ENCODE measurements at regions not wholly inside any gene's neighbourhood (a gene's known extent, or its start where the extent isn't known, plus 50 kb on each side); places are given as distances from the start of the nearest gene placed in this dataset.

GRCh38 chr4:151993521-151993920 is 232.7 kb upstream of the GATB start:
- no peaks in the 10 kb centered on the region for H3K4me1 ChIP-seq (ENCODE audit: control insufficient read depth, insufficient read depth, low read length)

GRCh38 chr4:151992332-151993154 is 231.7 kb upstream of the GATB start:
- no peak for DNase-seq
- no peaks in the 10 kb centered on the region for H3K27me3 ChIP-seq (ENCODE audit: control insufficient read depth, insufficient read depth, low read length)
- WGBS (ENCODE audit: insufficient coverage, low lambda C conversion rate) = no CpG with 5 or more reads among the region's 5 CpGs

More at GRCh38 chr4:151993521-151993920, 232.7 kb upstream of the GATB start:
- H3K27ac ChIP-seq (ENCODE audit: low read length) = no peak overlapping the region
- no peak overlapping the region for H3K4me3 ChIP-seq (ENCODE audit: low read length)
- peak in 1 of 2 donors; percentile 12 for DNase-seq
- no peaks in the 10 kb centered on the region for H3K9me3 ChIP-seq (ENCODE audit: control insufficient read depth, low read depth, low read length)
- no peaks in the 10 kb centered on the region for H3K36me3 ChIP-seq (ENCODE audit: control insufficient read depth, insufficient read depth, low read length)
- 44% methylated on average over 3 of the region's 8 CpGs for WGBS (ENCODE audit: insufficient coverage, low lambda C conversion rate)
- H3K27me3 ChIP-seq (ENCODE audit: control insufficient read depth, insufficient read depth, low read length) = no peaks in the 10 kb centered on the region

GRCh38 chr4:151991884-151992167 is 231.0 kb upstream of the GATB start:
- Histone ChIP-seq H3K27ac (ENCODE audit: low read length) (no peak overlapping the region), H3K36me3 (ENCODE audit: control insufficient read depth, insufficient read depth, low read length) (no peaks in the 10 kb centered on the region), H3K4me3 (ENCODE audit: low read length) (no peak overlapping the region), H3K9me3 (ENCODE audit: control insufficient read depth, low read depth, low read length) (no peaks in the 10 kb centered on the region), H3K27me3 (ENCODE audit: control insufficient read depth, insufficient read depth, low read length) (no peaks in the 10 kb centered on the region), H3K4me1 (ENCODE audit: control insufficient read depth, insufficient read depth, low read length) (no peaks in the 10 kb centered on the region)
- WGBS (ENCODE audit: insufficient coverage, low lambda C conversion rate) = 57% methylated on average over 1 of the region's 2 CpGs
- no peak for DNase-seq

More at GRCh38 chr4:151992332-151993154, 231.7 kb upstream of the GATB start:
- Histone ChIP-seq H3K9me3 (ENCODE audit: control insufficient read depth, low read depth, low read length) (no peaks in the 10 kb centered on the region), H3K4me3 (ENCODE audit: low read length) (no peak overlapping the region), H3K4me1 (ENCODE audit: control insufficient read depth, insufficient read depth, low read length) (no peaks in the 10 kb centered on the region), H3K36me3 (ENCODE audit: control insufficient read depth, insufficient read depth, low read length) (no peaks in the 10 kb centered on the region), H3K27ac (ENCODE audit: low read length) (no peak overlapping the region)

- H3K9me3 ChIP-seq (ENCODE audit: control insufficient read depth, low read depth, low read length) = no peaks in the 10 kb centered on the region
Measured at GRCh38 chr4:151991001-151991883, 230.4 kb upstream of the GATB start.

GRCh38 chr4:151990201-151990600 is 229.4 kb upstream of the GATB start:
- Histone ChIP-seq H3K4me1 (ENCODE audit: control insufficient read depth, insufficient read depth, low read length) (no peaks in the 10 kb centered on the region), H3K27ac (ENCODE audit: low read length) (no peak overlapping the region), H3K27me3 (ENCODE audit: control insufficient read depth, insufficient read depth, low read length) (no peaks in the 10 kb centered on the region), H3K36me3 (ENCODE audit: control insufficient read depth, insufficient read depth, low read length) (no peaks in the 10 kb centered on the region), H3K4me3 (ENCODE audit: low read length) (no peak overlapping the region), H3K9me3 (ENCODE audit: control insufficient read depth, low read depth, low read length) (no peaks in the 10 kb centered on the region)
- WGBS (ENCODE audit: insufficient coverage, low lambda C conversion rate) = no CpG with 5 or more reads among the region's 4 CpGs
- DNase-seq = no peak

More at GRCh38 chr4:151991001-151991883, 230.4 kb upstream of the GATB start:
- Histone ChIP-seq H3K4me1 (ENCODE audit: control insufficient read depth, insufficient read depth, low read length) (no peaks in the 10 kb centered on the region), H3K4me3 (ENCODE audit: low read length) (no peak overlapping the region), H3K27me3 (ENCODE audit: control insufficient read depth, insufficient read depth, low read length) (no peaks in the 10 kb centered on the region), H3K27ac (ENCODE audit: low read length) (no peak overlapping the region), H3K36me3 (ENCODE audit: control insufficient read depth, insufficient read depth, low read length) (no peaks in the 10 kb centered on the region)
- DNase-seq = no peak
- WGBS (ENCODE audit: insufficient coverage, low lambda C conversion rate) = 81% methylated on average over 5 of the region's 10 CpGs

- H3K27ac ChIP-seq (ENCODE audit: low read length) = no peak overlapping the region
- no CpG with 5 or more reads among the region's 2 CpGs for WGBS (ENCODE audit: insufficient coverage, low lambda C conversion rate)
- DNase-seq = no peak
- H3K4me3 ChIP-seq (ENCODE audit: low read length) = no peak overlapping the region
- H3K9me3 ChIP-seq (ENCODE audit: control insufficient read depth, low read depth, low read length) = no peaks in the 10 kb centered on the region
- H3K4me1 ChIP-seq (ENCODE audit: control insufficient read depth, insufficient read depth, low read length) = no peaks in the 10 kb centered on the region
- H3K36me3 ChIP-seq (ENCODE audit: control insufficient read depth, insufficient read depth, low read length) = no peaks in the 10 kb centered on the region
- no peaks in the 10 kb centered on the region for H3K27me3 ChIP-seq (ENCODE audit: control insufficient read depth, insufficient read depth, low read length)
Measured at GRCh38 chr4:151988591-151988990, 227.8 kb upstream of the GATB start.

- DNase-seq = no peak
- WGBS (ENCODE audit: insufficient coverage, low lambda C conversion rate) = 50% methylated on average over 1 of the region's 4 CpGs
- Histone ChIP-seq H3K36me3 (ENCODE audit: control insufficient read depth, insufficient read depth, low read length) (no peaks in the 10 kb centered on the region), H3K27me3 (ENCODE audit: control insufficient read depth, insufficient read depth, low read length) (no peaks in the 10 kb centered on the region), H3K27ac (ENCODE audit: low read length) (no peak overlapping the region), H3K9me3 (ENCODE audit: control insufficient read depth, low read depth, low read length) (no peaks in the 10 kb centered on the region), H3K4me1 (ENCODE audit: control insufficient read depth, insufficient read depth, low read length) (no peaks in the 10 kb centered on the region), H3K4me3 (ENCODE audit: low read length) (no peak overlapping the region)
Measured at GRCh38 chr4:151987606-151988005, 226.8 kb upstream of the GATB start.

GRCh38 chr4:151983854-151984253 is 223.0 kb upstream of the GATB start:
- Histone ChIP-seq H3K9me3 (ENCODE audit: control insufficient read depth, low read depth, low read length) (no peaks in the 10 kb centered on the region), H3K4me1 (ENCODE audit: control insufficient read depth, insufficient read depth, low read length) (no peaks in the 10 kb centered on the region), H3K27ac (ENCODE audit: low read length) (no peak overlapping the region), H3K27me3 (ENCODE audit: control insufficient read depth, insufficient read depth, low read length) (no peaks in the 10 kb centered on the region), H3K4me3 (ENCODE audit: low read length) (no peak overlapping the region), H3K36me3 (ENCODE audit: control insufficient read depth, insufficient read depth, low read length) (no peaks in the 10 kb centered on the region)
- 100% methylated on average over 2 of the region's 3 CpGs for WGBS (ENCODE audit: insufficient coverage, low lambda C conversion rate)
- DNase-seq = peak in 1 of 2 donors; percentile 4

- DNase-seq = no peak
- Histone ChIP-seq H3K9me3 (ENCODE audit: control insufficient read depth, low read depth, low read length) (no peaks in the 10 kb centered on the region), H3K36me3 (ENCODE audit: control insufficient read depth, insufficient read depth, low read length) (no peaks in the 10 kb centered on the region), H3K27ac (ENCODE audit: low read length) (no peak overlapping the region), H3K27me3 (ENCODE audit: control insufficient read depth, insufficient read depth, low read length) (no peaks in the 10 kb centered on the region), H3K4me3 (ENCODE audit: low read length) (no peak overlapping the region), H3K4me1 (ENCODE audit: control insufficient read depth, insufficient read depth, low read length) (no peaks in the 10 kb centered on the region)
- WGBS (ENCODE audit: insufficient coverage, low lambda C conversion rate) = 100% methylated on average over 1 of the region's 4 CpGs
Measured at GRCh38 chr4:151979819-151980218, 219.0 kb upstream of the GATB start.

GRCh38 chr4:151968643-151969042 is 207.8 kb upstream of the GATB start:
- no peaks in the 10 kb centered on the region for H3K4me1 ChIP-seq (ENCODE audit: control insufficient read depth, insufficient read depth, low read length)
- 20% methylated on average over 1 of the region's 6 CpGs for WGBS (ENCODE audit: insufficient coverage, low lambda C conversion rate)
- no peak for DNase-seq
- H3K27me3 ChIP-seq (ENCODE audit: control insufficient read depth, insufficient read depth, low read length) = no peaks in the 10 kb centered on the region
- no peak overlapping the region for H3K27ac ChIP-seq (ENCODE audit: low read length)
- H3K9me3 ChIP-seq (ENCODE audit: control insufficient read depth, low read depth, low read length) = no peaks in the 10 kb centered on the region
- no peak overlapping the region for H3K4me3 ChIP-seq (ENCODE audit: low read length)
- no peaks in the 10 kb centered on the region for H3K36me3 ChIP-seq (ENCODE audit: control insufficient read depth, insufficient read depth, low read length)

Measured in large intestine (tissue), 3 donors.